NCI-H2029 treated with DMSO at 0.1 percent for 48 hours (cell line): ENCODE measurements at regions not wholly inside any gene's neighbourhood (a gene's known extent, or its start where the extent isn't known, plus 50 kb on each side); places are given as distances from the start of the nearest gene placed in this dataset.

Source experiments
- DNase-seq: peaks from one replicate; lab custom pipeline; 2025; lab: John Stamatoyannopoulos, UW

DNA sequence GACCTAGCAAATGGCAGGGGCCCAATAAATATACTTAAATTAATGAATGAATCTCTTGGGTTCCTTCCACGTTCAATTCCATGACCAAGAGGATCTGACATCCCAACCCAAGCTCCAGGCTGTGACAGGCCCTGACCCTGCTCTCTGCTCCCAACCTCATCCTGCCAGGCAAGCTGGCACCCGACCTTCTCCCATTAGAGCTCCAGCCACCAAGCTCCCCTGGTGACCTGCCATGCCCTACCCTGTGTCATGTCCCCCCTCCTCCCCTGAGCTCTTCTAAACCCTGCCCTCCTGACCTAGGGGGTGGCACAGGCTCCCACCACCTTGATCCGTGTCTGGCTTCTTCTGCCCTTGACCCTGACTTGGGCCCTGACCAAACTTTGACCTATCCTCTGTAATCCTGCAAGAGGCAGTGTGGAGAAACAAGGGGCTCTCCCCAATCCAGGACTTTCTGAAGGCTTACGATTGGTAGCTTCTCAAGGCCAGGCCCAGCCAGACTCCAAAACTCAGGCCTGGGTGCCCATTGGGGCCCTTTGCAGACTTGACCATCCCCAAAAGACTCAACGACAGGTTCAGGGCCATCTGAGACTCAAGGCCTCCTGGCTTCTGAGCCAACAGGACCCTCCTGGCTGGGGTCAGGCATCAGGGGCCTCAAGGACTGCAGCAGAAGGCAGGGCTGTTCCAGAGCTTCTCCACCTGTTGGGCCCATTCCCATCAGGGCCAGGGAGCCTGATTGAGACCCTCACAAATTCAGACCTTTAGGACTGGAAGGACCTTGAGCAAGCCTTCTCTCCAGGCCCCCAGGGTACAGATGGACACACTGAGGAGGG is 249.0 kb downstream of the PTPRU start:
- DNase-seq: no peak

DNA sequence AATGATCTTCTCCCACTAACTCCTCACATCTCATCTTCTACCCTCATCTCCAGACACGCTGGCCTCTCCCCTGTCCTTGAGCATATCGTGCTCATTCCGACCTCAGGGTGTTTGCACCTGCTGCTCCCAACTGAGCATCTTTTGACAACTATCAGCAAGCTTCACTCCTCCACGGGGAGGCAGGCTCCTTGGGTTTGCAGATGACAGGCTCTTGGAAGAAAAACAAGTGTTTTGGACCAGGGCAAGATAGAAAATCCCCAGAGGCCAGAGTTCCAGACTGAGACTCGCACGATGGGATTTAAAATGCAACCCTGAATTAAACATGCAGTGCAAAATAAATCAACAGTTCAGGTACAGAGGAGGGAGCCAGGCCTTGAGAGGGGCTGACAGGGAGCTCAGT is 246.7 kb downstream of the PTPRU start:
- no peak for DNase-seq

DNA sequence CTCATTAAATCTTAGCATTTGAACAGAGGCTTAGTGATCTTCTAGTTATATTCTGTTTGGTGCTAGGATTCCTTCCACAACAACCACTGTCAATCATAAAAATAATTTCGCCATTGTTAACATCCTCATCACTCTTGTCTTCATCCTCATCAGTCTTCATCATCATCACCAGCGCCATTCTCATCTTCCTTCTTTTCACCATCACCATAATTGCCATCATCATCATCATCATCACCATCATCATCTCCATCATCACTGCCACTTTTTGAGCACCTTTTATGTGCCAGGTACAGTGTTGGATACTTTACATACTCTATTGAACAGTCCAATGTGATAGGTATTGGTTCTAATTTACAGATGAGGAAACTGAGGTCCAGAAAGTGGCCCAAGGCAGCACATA is 245.7 kb downstream of the PTPRU start:
- DNase-seq: no peak

DNA sequence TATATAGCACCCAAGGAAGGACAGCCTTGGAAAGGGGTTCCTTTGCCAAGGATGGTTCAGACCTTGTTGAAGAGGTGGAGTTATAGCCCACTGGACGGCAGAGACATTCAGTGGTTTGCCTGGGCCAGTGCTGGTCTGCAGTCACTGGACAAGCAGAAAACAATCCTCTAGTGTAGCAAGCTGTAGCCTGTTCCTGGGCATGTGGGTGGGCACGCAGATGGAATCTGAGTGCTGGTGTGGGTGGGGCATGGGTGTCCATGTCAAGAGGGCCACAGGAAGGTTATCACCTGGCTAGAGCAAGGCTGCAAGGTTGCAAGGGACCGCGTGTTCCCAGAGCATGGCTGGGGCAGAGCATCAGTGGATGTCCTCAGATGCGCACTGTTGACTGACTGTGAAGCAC is 244.7 kb downstream of the PTPRU start:
- DNase-seq: no peak

DNA sequence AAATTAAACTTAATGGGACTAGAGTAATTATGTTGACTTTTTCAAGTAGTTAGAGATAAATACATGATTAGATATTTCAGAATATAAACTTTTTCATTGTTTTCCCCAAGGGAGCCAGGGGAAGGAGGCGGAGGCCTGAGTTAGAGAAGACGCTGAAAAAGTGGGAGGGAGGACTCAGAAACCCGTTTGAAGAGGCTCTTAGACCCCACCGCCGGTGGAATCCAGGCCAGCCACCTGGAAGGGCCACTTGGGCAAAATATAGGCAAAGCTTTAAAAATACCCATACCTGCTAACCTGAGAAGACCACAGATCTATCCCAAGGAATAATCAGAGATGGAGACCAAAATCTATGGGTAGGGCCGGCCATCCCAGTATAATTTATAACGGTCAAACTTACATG is 242.6 kb downstream of the PTPRU start:
- DNase-seq: no peak

DNA sequence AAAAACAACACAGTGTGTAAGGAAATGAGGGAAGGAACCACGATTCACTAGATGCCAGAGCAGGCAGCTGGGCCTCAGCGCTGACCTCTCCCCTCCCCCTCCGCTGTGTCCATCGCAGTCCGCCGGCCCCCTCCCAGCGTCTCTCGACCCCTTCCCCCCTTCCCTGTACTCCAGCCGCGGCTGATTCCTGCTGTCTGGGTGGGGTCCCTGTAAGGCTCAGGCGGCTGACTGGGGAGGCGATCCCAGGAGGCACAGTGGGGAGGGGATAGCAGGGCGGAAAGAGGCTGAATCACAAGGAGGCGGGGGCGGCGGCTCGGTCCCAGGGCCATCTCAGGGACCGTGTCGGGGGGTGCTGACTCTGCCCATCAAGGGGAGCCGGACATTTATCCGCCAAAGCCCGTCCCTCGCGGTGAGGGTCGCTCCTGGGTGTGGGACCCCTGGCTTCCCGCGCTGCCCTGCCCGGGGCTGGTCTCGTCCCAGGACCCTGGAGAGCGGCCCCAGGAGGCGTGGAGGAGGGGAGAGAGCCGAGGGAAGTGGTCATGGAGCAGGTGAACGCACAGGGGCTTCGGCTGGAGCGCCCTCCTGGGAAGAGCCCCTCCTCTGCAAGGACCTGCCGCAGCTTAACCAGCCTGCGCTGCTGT is 241.9 kb downstream of the PTPRU start:
- DNase-seq: no peak

DNA sequence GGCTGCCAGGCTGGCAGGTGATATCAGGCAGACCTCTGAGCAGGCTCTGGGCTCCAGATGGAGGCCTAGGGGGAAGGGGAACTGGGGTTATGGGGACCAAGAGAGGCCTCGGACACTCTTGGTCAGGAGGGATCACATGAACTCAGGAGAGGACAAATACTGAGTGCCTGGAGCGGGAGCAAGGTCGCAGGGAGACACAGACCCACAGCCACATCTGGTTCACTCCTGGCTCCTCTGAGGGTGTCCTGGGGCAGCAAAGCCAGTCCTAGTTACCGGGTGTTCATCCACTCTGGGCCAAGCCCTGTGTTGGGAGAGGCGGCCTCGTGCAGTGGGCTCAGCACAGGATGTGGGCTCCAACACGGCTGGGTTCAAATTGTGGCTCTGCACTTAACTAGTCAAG is 239.0 kb downstream of the PTPRU start:
- DNase-seq: no peak

DNA sequence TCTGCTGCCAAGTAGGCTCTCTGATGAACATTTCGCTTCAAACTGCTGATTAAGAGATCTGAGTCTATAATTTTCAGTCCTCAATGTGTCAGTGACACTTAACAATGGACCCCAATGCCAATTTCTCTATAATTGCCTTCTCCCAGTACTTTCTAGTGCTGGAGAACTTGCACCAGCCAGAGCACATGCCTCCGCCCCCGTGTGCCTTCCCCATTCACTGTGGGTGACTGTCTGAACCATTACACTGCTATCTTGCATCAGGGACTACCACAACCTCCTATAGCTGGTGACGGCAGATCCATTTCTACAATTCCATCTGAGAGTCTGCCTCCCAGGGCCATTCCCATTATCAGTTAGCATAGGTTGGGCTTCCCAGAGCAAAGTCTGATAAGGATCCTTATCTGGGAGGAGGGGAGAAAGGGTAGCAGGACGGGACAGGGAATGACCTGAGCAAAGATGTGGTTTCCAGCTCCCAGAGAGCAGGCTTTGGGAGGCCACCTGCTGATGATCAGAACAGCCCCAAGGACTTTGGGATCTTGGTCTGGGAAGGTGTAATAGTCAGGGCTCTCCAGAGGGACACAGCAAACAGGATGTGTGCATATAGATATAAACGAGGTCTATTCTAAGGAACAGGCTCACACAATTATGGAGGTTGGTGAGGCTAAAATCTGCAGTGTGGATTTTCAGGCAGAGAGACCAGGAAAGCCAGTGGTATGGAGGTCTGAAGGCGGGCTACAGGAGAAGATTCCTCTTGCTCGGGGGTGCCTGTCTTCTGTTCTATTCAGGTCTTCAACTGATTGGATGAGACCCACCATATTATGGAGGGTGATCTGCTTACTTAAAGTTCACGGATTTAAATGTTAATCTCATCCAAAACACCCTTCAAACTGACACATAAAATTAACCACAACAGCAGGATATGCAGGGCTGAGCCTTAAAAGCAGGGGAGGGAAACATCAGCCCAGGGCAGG is 238.2 kb downstream of the PTPRU start:
- DNase-seq: no peak

DNA sequence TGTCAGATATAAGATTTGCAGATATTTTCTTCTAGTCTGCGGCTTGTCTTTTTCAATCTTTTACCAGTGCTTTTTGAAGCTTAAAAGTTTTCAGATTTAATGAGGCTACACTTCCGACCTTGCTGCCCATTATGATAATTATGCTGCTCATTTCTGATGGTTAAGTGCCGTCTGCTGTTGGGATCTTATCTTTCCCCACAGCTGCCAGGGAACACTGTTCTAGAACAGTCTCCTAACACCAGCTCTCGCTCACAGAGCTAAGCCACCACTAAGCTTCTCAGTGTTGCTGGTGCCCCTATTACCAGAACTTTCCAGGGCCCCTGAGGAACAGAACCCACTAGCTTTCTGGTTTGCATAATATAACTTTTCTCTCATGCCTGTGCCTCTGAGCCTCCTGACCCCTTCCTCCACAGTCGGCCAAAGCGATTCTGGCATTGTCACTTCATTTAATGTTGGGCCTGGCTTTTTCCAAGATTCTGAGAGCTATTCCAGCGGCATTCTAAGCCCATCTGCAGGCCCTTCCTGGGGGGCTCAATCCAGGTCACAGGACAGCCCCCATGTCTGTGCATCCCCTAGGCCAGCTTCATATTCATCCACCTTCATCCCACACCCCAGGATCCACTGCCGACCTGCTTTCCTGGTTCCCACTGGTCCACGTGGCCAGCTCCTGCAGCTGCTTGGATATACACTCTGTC is 237.0 kb downstream of the PTPRU start:
- DNase-seq: no peak

DNA sequence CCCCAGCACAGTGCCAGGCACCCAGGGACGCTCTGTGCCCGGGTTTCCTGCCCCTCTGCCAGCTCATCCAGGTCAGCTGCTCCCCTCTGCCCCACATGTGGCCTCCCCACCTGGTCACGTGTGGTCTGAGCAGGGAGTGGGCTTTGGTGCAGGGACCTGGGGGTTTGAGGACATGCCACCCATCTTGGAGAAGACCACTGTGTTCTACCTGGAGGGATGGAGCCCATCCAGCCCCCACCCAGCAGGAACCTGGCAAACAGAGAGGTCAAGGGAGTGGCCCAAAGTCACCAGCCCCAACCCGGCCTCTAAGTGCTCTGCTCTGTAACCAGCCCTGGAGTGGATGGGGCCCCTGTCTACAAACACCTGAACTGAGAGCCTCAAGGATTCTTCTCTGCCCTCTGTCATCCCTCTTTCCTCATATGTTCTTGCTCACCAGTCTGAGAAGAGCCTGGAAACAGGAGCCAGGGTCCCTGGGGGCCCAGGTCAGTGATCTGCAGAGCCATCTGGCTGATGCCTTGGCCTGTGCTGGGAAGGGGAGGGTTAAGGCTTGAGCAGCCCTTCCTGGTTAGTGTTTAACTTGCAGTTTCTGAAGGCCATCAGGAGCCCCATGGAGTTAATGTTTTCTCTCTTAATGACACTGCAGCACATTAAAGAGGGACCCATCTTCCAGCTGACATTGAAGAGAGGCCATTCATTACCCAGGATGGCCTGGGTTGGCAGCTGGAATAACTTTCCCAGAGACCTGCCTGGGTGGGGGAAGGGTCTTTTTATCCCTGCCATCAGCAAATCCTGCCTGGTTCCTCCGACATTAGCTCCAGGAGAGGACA is 235.4 kb downstream of the PTPRU start:
- DNase-seq: no peak

DNA sequence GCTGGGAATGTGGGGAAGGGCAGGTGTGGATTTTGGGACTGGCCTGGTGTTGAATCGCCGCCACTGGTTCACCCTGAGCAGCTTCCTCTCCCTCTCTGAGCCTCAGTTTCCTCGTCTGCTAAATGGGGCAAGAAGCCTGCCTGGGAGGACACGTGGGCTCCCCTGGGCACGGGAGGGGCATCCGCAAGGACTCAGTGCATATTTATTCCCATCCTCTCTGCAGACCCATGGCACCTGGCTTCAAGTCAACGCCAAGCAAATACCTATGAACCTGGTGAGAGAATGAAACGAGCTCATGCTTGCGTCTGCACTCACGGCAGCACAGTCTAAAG is 234.4 kb downstream of the PTPRU start:
- DNase-seq: no peak

DNA sequence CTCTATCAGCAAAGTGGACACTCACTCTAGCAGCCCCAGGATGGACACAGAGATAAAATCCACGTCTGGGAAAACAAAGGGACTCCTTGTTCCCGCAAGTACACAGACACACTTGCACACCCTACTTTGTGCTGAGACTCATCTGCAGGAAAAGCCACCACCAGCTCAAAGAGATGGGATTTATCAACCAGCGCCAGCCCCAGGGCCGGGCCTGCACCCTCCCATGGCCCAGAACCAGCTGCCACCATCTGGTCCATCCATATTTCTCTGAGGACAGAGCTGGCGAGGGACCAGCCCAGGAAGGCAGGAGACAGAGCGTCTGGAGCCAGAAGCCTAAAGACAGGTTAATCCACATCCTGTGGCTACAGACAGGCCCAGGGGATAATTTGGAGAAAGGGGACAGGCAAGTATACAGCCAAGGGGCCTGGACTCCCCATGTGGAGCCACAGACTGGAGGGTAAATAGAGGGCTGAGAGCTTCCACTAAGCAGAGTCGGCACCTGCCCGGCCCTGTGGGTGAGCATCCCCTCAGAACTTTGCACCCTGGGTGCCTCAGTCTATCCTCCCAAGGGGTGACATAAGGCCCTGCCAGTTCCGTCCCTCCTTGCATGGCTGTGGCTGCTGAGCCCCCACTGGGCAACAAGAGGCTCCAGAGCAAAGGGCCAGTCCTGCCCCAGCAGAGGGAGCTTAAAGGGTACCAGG is 233.9 kb downstream of the PTPRU start:
- DNase-seq: no peak

DNA sequence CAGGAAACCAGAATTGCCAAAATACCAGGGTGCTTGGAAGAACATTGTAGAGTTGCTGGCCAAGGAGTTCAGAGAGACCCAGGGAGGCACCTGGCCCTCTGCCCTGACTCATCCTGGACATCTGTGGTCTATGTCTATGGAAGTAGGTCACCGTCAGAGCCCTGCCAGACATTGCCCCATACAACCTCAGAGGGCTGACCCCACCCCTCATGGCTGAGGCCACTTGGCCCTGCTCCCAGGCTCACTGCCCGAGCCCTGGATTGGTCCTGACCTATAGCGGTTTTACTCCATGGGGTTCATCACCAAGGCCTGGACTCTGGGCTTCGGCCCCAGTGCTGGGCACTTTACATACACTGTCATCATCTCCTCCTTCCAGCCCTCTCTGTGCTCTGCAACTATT is 233.1 kb downstream of the PTPRU start:
- no peak for DNase-seq

DNA sequence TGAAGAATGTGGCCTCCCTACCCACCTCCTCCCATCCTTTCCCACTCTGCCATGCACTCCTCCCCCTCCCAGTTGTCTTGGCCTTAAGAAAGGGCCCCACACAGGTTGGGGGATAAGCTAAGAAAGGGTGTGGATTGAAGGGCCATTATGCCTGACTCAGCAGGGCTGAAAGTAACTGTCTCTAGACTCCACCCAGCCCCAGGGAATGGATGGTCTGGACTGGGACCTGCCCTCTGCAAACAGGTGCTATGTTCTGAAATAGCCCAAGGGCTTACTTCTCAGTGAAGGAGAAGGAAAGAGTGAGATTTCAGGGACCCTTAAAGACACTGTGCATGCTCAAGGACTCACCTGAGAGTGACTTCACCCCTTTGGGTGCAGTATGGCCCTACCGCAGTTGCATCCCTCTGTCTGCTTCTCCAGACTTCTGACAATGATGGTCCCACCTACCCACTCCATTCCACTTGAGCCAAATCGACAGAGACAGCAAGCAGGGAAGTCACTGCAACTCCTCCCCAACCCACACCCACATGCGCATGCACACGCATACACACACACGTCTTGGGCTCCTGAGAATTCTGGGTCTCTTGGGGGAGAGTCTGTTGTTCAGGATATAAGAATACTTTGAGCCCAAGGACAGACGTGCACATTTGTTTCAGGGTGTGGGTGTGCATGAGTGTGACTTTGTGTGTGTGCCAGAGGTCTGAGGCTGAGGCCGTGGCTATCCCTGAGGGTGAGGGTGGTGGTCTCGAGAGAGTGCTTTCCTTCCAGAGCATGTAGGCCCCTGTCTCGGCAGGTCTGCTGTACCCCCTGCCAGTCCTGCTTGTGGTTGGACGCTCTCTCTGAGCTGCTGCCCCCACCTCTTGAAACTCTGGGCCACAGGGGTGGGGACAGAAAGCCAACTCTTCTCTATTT is 231.9 kb downstream of the PTPRU start:
- no peak for DNase-seq

DNA sequence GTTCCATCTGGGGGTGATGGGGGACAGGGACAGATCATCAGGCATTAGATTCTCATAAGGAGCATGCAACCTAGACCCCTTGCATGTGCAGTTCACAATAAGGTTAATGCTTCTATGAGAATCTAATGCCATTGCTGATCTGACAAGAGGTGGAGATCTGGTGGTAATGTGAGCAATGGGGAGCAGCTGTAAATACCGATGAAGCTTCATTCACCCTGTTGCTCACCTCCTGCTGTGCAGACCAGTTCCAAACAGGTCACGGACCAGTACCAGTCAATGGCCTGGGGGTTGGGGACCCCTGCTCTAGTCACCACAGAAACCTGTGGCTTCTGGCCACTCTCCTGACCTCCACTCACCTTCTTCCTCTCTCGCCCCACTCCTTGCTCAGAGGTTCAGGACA is 229.9 kb downstream of the PTPRU start:
- no peak for DNase-seq

DNA sequence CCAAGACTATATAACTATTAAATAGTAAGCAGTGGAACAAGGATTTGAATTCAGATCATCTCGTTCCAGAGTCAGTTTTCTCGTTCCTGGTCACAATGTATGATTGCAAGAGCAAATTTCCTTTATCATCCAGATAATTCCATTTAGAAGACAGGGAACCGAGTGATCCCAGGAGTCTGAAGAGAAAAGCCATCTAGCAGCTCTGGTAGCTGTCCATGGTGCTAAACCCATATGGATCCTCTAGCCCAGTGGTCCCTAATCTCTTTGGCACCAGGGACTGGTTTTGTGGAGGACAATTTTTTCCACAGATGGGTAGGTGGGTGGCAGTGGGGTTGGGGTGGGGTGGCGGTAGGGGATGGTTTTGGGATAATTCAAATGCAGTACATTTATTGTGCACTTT is 229.4 kb downstream of the PTPRU start:
- no peak for DNase-seq

DNA sequence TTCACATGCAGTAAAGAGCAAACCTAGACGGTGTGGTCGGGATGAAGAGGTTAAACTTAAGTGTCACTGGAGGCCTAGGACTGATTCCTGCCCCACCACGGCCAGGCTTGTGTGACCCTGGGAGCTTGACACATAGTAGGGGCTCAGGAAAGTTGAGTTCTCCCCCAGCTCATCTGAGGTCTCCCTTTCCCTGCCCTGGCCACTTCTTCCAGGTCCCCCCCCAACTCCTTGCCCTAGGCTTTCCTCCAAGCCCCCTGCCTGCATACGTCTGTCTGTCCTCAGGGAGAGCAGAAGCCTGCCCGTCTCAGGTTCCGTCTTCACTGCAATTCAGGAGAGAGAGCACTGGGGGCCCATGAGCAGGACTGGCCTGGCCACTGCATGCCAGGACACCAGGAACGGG is 225.8 kb downstream of the PTPRU start:
- no peak for DNase-seq

DNA sequence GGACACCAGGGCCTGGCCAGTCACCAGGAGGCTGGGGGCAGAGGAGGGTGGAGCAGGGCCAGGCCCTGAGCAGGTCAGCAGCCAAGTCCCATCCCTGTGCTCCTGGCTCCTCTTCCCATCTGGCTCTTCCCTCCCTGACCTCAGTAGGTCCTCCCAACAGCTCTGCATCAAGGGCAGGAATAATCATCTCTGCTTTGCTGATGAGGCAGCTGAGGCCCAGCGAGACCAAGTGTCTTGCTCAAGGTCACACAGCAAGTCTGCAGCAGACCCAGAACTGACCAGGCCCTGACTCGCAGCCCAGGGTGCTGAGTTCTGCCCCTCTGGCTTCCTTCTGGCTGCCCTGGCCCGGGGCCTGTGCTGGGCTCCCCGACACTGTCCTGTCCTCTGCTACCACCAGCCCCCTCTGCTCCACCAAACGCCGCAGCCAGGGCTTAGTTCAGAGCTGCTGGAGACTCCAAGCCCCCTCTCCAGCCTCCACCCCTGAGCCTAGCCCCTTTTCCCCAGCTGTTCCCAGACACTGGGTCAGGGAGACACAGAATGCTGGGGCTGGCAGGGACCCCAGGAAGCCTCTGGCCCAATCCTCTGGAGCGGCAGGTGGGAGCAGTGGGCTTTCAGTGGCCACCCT is 224.9 kb downstream of the PTPRU start:
- DNase-seq: no peak

DNA sequence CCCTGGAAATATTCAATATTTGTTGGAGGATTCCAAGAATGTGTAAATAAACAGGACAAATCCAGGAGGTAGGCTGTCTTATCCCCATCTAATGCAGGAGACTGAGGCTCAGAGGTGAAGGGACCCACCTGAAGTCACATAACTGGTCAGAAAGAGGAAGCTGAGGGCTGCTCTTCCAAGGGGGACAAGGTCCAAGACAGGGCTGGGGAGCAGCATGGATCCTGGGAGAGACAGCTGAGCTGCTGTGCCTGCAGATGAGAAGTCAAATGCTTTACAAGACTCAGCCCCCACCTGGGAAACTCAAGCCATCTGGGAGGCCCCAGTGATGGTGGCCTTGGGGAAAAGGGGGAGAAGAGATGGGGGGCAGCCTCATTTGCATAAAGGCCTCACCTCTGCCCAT is 224.4 kb downstream of the PTPRU start:
- no peak for DNase-seq
